Hematopoietic multipotent progenitor cell treated with erythropoietin and hydrocortisone succinate and interleukin-3 and kit ligand, for 17 days (in vitro differentiated cells): ENCODE measurements at regions not wholly inside any gene's neighbourhood (a gene's known extent, or its start where the extent isn't known, plus 50 kb on each side); places are given as distances from the start of the nearest gene placed in this dataset.

ENCODE experiments used
- DNase-seq: peaks from one replicate; pipeline ENCODE4 v3.0.0-alpha.2; 2015; ENCODE audit warnings: low spot score

DNA sequence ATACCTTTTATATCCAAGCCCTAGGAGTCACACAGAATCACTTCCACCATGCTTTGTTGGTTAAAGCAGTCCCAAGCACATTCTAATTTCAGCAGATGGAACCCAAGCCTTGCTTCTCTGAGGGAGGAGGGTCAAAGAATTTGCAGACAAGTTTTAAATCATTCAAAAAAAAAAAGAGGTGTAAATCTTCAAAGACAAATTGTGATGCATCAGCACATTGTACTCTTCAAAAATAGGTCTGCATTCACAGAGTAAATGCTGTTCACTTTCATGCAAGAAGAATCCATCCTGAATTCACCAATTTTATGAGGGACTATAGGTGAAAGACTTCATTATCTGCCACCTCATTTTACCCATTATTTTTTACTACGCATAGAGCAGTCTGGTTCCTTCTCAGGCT is 321.8 kb upstream of the PRDM1 start:
- no peak for DNase-seq

DNA sequence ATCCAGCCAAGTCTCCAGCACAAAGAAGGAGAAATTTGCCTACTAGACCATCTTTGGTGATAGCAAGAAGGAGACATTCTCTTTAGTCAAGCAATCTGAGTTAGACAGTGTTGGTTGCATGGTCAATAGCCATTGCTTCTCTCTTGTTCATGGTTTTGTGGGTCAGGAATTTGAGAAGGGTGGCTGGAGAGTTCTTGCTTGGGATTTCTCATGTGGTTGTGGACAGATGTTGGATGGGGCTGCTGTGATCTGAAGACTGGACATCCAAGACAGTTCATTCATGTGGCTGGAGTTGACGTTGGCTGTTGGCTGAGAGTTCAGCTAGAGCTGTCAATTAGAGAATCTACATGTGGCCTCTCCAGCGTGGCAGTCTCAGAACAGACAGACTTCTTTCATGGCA is 322.3 kb upstream of the PRDM1 start:
- no peak for DNase-seq

DNA sequence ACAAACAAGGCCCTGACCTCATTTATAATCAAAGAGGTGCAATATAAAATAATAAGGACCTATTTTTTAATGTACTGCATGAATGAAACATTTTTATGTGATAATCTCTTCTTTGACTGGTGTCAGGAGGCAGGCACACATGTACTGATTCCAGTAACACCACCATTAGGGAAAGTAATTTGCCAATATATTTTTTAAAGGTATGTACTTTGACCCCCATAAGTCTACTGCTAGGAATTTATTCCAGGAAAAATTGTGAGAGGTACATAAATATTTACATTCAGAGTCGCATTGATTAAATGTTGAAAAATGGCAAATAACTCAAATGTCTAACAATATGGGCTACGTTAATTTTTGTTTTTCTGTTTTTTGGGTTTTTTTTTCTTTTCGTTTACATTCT is 325.4 kb upstream of the PRDM1 start:
- DNase-seq: no peak

DNA sequence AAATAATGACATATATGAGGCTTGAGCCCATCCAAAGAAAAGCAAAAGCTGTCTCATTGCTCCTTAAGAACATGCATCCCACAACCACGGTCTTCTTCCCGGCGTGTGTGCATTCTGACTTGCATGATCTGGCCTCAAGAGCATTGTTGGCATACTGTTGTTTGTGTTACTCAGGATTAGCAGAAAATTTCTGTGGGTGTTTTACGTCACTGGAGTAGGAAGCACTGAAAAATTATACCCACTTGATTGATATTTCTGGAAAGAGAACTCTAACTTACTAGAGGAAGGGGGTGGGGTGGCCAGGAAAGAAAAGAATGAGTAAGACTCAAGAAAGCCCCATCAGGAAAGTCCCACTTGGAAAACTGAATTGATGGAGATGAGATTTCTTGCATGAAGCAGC is 326.2 kb upstream of the PRDM1 start:
- no peak for DNase-seq

DNA sequence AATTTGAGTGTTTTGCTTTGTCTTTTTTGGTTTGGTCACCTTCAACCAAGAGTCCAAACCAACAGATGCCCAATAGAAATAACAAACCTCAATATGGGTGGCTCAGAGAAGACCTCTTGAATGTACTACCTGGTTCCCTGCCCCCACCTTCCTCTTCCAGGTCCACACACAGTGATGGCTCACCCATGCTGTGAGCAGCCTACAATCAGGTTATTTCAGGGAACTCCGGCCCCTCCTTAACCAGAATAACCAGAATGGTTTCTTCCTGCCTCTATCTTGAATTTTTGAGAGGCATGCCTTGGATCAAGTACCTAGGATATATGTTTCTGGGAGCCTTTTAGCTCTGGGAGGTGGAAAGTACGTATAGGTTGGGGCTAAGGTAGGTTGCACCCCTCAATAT is 327.1 kb upstream of the PRDM1 start:
- no peak for DNase-seq

DNA sequence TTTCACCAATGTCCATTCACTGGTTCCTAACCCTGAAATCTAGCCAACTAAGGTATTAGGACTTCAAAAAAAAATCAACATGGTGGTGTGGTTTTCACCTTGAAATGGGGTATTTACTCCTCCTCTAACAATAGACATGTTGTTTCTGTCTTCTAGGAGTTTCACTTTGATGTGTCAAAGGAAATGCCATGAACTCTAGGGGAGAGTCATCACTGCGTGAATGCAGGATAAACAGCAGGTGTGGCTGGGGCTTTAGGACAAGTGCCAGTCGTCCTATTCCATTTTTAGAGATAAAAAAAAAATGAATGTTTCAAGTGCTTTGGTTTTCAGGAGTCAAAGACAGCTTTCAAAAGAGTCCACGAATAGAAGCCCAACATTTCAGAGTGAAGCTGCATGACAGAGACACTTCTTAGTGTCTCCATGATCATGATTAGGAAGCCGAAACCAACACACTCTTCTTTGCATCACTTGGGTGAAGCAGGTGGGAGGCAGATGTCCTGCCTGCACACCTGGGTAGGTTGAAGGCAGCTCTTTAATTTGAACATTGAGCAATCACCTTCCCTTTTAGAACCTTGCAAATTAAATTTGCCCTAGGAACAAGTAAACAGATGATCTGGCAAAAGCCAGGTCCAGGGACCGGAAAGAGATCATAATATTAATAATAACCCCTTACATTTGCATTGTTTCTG is 328.5 kb upstream of the PRDM1 start:
- DNase-seq: no peak

DNA sequence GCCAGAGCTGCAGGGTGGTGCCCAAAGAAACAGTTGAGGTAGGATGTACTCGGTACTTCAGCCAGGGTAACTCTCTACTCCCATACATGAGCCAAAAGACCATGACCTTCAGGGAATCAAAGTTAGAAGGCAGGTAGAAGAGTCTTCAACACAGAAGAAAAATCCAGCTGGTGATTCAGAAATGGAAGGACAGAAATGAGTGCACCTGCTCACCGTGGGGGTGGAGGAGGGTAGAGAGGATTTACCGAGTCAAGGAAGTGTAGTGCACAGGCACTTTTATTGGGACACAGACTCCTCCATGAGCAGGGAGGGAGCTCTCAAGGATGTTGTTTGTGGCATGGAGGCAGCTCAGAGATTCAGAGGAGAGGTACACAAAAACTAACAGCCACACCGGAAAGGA is 330.3 kb upstream of the PRDM1 start:
- no peak for DNase-seq

DNA sequence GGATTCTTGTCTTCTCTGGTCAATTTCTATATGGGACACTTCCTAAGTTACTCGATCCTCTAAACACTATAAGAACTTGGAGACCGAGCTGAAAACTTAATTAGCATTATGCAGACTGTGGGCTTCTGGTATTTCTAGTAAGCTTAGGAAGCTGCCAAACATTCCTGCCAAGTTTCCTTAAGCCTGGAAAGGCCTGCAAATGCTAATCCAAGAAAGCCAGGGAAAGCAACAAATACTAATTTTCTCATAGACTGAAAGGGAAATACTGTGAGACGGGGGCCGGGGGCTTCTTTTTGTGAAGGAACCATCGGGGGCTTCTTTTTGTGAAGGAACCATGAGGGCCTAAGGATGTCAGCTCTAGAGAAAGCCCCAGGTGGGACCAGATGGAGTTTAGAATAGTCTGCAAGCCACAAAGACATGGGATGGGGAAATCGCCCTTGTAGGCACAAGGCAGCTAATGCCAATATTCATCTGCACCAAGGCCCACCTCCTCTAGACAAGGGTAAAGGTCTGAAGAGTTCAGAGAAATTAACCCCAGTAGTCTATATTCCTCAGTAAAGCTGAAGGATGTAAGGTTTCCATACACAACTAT is 332.4 kb upstream of the PRDM1 start:
- no peak for DNase-seq

DNA sequence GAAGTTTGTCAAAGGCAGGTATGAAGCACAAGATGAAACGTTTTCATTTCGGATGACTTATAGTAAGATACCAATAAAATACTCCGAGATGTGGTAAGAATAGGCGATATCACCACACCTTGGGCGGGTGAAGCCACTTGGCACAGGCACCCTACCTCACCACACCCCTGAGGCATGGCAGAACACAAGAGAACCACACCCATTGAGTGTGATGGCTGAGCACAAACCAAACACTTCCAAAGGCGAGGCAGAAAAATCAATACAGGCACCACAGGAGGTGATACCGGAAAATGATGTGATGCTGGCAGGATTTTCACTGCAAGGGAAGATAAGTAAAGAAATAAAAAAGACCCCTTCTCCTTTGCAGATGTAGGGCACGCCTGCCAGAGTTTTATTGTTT is 332.9 kb upstream of the PRDM1 start:
- no peak for DNase-seq

DNA sequence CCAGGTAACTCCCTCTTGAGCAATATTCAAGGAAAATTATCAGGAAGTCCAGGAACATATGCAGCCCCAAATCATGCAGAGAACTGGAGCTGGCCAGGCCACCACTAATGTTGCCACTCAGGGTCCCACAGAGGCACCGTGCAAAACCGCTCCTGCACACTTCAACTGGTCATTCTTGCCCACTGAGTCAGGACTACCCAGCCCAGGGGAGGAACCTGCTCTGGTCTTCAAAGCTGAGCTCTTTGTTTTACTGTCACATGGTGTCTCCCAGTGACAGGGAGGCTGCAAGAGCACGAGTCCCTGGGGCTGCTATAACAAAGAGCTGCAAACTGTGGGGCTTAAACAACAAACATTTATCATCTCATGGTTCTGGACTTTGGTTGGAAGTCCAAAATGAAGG is 336.0 kb upstream of the PRDM1 start:
- DNase-seq: no peak

DNA sequence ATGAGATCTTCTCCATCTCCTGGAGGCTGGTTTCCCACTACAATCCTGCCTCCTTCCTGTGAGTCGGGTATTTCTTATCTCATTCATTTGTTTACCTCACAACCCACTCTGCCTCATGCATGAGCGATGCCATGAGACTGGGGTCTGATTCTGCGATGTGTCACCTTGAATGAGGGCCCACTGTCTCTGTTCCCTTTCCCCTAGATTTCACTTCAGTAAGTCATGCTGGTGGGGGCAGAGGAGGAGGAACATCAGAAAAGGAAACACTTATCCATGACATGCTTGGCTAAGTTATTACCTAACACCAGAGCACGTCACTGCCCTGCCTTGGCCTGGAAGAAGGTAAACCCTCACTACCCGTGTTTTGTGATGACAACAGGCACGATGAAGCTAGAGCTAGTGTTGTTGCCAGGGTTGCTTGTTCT is 337.4 kb upstream of the PRDM1 start:
- no peak for DNase-seq

DNA sequence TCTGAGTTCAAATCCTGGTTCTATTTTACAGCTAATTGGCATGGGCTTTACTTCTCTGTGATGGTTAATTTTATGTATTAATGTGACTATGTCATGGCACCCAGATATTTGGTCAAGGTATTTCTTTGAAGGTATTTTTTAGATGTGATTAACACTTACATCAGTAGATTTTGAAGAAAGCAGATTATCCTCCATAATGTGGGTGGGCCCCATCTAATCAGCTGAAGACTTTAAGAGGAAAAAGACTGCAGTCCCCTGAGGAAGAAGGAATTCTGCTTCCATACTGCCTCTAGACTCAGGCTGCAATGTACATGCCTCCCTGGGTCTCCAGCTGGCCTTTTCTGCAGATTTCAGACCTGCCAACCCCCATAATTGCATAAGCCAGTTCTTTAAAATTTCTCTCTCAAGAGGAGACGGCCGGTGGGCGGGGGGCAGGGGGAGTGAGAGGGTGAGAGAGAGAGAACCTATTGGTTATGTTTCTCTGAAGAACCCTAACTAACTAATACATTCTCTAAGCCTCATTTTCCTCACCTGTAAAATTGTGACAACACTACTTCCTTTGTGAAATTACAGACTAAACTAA is 338.2 kb upstream of the PRDM1 start:
- no peak for DNase-seq

DNA sequence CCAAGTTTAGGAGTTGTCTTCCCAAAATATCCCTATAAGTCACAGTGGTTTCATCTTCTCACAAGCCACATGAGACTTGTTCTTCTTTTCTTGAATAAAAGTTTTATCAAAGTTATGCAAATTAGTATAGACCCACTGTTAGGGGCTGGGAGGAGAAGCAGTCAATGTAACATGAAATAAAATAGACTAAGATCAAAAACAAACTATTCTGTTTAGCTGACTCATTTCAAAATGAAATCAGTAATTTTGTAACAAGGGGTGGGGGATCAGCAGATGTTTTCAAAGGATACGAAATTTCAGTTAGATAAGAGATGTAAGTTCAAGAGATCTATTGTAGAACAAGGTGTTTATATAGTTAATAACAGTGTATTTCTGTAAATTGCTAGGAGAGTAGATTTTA is 339.6 kb upstream of the PRDM1 start:
- DNase-seq: no peak

DNA sequence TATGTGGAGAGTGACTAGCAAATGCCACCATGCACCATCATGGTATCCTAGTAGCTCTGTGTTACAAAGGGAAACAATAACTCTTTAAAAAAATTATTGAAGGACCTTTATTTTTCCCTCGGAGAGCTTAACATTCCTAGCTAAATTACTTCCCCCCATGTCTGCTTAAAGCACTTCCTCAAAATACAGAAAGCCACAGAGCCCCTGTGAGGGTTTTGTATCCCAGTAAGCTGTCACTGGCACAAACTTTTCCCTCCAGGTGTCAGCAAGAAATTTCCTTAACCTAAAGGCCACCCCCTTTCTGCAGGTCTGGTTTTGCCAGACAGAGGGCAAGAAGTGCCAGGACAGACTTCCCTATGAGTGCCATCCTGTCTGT is 340.0 kb upstream of the PRDM1 start:
- DNase-seq: no peak

DNA sequence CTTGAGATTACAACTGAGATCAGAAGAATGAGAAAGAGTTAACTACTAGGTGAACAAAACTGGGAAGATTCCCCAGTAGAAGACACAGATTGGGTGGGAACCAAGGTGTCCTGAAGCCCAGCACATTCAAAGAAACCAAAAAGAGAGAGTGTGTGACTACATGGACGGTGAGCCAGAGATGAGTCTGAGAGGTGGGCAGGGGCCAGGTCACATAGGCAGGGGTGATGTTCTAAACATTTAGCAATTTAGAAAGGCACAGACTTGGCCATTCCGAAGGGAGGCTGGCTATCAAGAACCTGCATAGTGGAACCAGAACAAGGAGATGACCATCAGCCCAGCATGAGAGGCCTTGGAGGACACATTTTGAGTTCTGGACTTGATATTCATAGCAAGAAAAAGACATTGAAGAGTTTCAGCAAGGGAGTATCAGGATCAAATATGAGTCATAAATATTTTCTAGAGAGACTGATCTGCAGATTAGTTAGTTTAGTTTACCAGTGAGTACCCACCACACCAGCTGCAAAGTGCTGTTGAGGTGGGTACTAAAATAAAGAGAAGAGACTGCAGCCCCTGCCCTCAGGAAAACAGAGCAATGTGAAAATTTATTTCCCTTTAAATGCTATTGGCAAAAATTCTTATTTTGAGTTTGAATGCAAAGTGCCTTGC is 340.5 kb upstream of the PRDM1 start:
- no peak for DNase-seq

DNA sequence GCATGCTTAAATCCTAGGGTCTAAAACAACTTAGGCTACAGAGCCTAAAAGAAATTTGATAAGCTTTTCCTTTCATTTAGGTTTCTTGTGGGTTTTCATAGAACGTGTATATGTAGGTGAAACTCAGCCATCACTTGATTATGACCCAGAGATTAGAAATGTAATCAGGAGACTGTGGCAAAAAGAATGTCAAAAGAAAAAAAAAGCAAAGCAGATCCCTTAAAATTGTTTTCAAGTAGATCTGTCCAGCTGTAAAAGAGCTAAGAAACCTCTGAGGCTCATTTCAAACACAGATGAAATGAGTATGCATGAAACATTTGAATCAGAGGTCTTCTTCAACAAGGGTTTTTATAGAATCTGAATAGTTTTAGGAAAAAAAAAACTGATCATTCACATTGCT is 341.3 kb upstream of the PRDM1 start:
- DNase-seq: no peak

DNA sequence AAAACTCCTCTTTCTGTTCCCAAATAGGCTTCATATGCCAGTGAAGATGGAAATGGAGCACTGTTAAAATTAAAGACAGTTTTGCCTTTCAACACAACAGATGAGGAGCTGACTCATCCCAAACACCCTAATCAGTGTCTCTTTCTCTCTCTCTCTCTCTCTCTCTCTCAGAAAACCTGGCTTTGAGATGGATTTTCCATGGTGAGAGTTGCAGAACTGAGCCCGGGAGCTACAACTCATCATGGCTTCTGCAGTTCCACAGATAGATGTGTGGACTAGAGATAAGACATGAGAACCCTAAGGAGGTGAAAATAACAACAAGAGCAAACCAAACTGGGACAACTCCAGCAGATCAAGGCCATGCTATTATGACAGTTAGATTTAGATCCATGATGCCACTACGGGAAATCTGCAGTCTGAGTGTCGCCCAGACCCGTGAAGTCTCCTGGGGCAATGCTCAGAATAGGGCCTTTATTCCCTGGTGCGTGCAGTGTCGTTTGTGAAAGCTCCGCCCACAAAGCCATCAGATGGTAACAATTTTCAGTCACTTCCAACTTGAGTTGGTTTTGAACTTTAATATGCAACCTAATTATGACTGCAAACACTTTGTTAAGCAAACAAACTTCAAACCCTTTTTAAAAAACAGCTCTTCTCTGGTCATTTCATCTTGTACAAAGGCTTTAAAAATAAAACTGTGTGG is 338.2 kb upstream of the PREP start:
- no peak for DNase-seq

DNA sequence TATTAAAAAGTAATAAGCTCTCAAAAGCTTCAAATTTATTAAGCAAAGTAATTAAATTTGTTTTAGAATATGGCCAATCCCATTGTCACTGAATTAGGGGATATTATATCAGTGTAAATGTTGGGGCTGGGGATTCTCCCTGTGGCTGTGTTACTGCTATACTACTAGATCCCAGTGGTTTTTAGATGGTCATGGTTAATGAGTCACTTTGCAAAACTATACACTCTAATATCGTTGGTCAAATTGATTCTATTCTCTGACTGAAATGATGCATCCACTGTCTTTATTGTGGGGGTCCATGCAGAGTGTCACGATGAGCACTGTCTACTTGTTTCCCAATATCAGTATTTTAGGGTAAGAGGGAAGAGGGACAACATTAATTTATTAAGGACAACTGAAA is 336.9 kb upstream of the PREP start:
- DNase-seq: no peak

DNA sequence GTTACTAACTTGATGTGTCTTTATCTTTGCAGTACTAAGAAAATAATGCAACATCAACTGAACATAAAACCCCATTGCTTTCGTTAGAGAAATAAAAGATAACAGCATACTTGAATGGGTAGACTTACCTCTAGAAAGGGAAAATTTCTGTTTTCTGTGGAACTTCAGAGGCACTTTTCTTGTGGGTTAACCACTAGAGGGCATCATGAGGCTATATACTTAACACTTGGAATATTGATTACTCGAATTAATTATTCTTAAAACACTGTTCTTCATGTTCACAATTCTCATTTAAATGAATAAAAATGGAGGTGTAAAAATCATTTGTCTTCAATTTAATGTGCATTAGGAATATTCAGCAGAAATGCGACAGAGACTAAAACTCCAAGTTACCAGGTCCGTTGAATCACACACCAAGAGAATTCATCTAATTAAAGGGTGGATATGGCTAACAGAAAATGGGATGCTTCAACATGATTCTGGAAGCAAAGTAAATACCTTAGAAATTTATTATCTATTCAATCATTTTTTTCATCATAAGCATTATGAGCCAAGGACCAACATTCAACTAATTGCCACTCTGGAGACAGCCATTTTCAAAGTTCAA is 330.8 kb upstream of the PREP start:
- no peak for DNase-seq

DNA sequence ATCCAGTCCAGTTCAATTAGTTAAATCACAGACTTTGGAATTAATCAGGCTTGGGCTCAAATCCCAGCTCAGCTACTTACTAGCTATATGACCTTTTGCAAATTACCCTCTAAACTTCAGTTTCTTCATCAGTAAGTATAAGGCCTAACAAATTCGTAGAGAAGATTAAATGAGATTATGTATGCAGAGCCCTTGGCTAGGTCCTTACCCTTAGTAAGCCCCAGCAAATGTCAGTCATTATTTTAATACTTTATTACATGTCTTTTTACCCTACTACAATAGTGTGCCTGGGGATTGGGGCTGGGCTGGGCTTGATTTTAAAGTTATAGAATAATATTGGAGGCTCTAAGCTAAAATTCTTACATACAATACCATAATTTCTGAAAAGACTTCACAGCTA is 326.1 kb upstream of the PREP start:
- DNase-seq: no peak

DNA sequence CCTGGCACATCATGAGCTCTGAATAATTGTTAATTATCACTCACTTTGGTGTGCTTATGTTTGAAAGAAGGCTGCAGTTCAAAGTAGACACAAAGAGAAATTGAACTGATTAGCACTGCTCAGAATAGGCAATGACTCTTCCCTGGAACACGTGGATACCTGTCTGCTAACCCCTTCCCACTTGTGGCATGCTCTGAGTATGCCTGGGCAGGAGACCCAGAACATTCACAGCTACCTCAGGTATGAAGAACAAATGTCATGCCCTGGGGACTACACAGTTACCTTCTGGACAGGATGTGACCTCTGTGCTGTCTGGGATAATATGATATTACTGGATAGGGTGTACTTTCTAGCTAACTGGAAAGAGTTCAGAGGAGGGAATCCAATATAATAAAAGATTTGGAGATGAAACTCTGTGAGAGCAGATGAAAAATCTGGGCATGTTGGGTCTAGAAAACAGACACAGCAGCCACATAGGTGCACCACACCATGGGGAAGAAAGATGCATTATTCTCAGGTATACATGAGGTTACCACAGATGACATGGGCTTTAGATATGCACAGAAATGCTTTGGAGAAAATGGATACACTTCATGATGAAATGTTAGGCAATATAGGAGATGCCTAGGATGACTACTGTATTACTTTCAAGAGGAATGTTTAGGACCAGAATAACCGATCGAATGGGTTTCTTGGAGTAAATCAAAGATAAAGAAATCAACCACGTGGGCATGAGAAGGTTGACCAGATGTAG is 324.2 kb upstream of the PREP start:
- DNase-seq: no peak

DNA sequence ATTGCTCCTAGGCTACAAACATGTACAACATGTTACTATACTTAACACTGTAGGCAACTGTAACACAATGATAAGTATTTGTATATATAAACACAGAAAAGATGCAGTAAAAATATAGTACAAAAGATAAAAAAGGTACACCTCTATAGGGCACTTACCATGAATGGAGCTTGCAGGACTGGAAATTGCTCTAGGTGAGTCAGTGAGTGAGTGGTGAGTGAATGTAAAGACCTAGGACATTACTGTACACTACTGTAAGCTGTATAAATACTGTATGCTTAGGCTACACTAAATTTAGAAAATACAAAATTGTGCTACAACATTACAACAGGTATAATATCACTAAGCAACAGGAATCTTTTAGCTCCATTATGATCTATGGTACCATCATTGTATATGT is 312.0 kb upstream of the PREP start:
- DNase-seq: no peak
